ENCODE measurements at regions not wholly inside any gene's neighbourhood (a gene's known extent, or its start where the extent isn't known, plus 50 kb on each side); places are given as distances from the start of the nearest gene placed in this dataset.

DNA sequence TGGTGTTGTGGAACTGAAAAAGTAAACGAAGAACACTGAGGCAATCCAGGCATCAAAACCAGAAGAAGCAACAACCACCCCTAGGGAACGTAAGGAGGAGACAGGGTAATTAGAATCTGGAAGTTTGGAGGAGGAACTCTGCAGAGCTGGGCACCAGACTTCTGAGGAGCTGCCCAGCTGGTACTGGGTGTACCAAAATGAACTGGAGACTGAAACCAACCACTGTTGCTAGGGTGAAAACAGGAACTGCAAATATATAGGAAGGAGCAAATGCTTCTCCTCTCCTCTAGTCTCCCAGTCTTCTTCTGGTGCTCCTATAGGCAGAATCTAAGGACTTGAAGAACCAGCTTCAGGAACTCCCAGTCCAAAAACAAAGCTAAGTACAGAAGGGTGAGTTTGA, 189.8 kb downstream of the ELAVL2 start:
- H3K27ac ChIP-seq = no peak overlapping the region
- H3K9me3 ChIP-seq = no peaks in the 10 kb centered on the region
- TF ChIP-seq, protein P1, sequence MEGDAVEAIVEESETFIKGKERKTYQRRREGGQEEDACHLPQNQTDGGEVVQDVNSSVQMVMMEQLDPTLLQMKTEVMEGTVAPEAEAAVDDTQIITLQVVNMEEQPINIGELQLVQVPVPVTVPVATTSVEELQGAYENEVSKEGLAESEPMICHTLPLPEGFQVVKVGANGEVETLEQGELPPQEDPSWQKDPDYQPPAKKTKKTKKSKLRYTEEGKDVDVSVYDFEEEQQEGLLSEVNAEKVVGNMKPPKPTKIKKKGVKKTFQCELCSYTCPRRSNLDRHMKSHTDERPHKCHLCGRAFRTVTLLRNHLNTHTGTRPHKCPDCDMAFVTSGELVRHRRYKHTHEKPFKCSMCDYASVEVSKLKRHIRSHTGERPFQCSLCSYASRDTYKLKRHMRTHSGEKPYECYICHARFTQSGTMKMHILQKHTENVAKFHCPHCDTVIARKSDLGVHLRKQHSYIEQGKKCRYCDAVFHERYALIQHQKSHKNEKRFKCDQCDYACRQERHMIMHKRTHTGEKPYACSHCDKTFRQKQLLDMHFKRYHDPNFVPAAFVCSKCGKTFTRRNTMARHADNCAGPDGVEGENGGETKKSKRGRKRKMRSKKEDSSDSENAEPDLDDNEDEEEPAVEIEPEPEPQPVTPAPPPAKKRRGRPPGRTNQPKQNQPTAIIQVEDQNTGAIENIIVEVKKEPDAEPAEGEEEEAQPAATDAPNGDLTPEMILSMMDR (IDR thresholded peaks at IDR 0.05) = no peak
- H3K4me1 ChIP-seq = no peaks in the 10 kb centered on the region
- H3K4me3 ChIP-seq = no peak overlapping the region
- DNase-seq (no peak), ATAC-seq (no peak)
- no peaks in the 10 kb centered on the region for H3K27me3 ChIP-seq
- 69 to 78% methylated on average over 2 of the region's 2 CpGs for WGBS, 2 donors
- intact Hi-C loops (cut with DNase I) = no loop called here
- H3K36me3 ChIP-seq = no peaks in the 10 kb centered on the region

DNA sequence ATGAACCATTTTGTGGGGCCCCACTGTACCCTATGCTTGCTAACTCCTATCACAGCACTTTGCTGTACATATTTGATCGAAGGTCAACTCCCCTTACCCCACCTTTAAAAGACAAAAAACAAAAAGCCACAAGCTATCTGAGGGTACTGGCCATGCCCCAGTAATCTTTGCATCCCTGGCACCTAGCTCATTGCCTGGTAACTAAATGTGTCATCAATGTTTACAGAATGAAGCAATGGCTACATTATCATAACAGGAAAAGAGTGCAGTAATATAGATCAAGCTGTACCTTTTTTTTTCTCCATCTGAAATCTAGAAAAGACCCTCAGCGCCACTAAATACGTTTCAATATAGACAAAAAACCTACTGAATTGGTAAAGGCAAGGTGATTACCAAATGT, 188.0 kb downstream of the ELAVL2 start:
- Histone ChIP-seq H3K27me3 (no peaks in the 10 kb centered on the region), H3K4me1 (no peaks in the 10 kb centered on the region), H3K27ac (no peak overlapping the region), H3K4me3 (no peak overlapping the region), H3K36me3 (no peaks in the 10 kb centered on the region), H3K9me3 (no peaks in the 10 kb centered on the region)
- intact Hi-C loops (cut with DNase I) = no loop called here
- TF ChIP-seq, protein P1 (IDR thresholded peaks at IDR 0.05) = no peak
- no peak for ATAC-seq
- DNase-seq = no peak
- 84 to 91% methylated on average over 3 of the region's 3 CpGs for WGBS, 2 donors

DNA sequence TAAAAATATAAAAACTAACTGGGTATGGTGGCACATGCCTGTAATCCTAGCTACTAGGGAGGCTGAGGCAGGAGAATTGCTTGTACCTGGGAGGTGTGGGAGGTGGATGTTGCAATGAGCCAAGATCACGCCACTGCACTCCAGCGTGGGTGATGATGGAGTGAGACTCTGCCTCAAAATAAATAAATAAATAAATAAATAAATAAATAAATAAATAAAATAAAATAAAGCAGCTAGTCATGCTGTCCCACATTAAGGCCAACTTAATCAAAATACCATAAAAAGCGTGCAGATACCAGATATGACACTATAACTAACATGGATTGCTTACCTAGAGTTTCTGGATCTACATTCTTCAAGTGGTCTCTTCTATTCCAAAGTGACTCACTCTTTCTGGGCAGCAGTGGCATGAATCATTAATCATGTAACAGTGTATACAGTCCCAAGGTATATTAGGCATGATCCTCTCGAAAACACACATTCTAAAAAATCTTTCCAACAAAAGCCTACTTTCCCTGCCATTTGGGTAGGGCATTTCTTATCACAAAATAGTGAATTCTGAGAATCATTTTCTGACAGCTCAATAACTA, 187.1 kb downstream of the ELAVL2 start:
- intact Hi-C loops (cut with DNase I) = no loop called here
- TF ChIP-seq, protein P1 (IDR thresholded peaks at IDR 0.05) = no peak
- 96% methylated on average over 4 of the region's 4 CpGs for WGBS, 2 donors
- H3K27ac ChIP-seq = no peak overlapping the region
- H3K4me3 ChIP-seq = no peak overlapping the region
- DNase-seq (no peak), ATAC-seq (no peak)
- no peaks in the 10 kb centered on the region for H3K27me3 ChIP-seq
- H3K36me3 ChIP-seq = no peaks in the 10 kb centered on the region
- no peaks in the 10 kb centered on the region for H3K9me3 ChIP-seq
- no peaks in the 10 kb centered on the region for H3K4me1 ChIP-seq

Measured in heart right ventricle (tissue), 16 donors.